IPS-20b (cell line): ENCODE measurements at regions not wholly inside any gene's neighbourhood (a gene's known extent, or its start where the extent isn't known, plus 50 kb on each side); places are given as distances from the start of the nearest gene placed in this dataset.

Source experiments
- H3K27ac ChIP-seq: one replicate; pipeline ENCODE4 v1.5.1; 2013; ENCODE audit warnings: low read length
- H3K27me3 ChIP-seq: 2 replicates; pipeline ENCODE4 v1.6.1; 2013; ENCODE audit warnings: mild to moderate bottlenecking, low read length, inconsistent platforms; ENCODE audit not compliant: insufficient read depth
- H3K36me3 ChIP-seq: 2 replicates; pipeline ENCODE4 v1.6.1; 2013; ENCODE audit warnings: low read depth, mild to moderate bottlenecking, inconsistent platforms, low read length, moderate library complexity; ENCODE audit not compliant: insufficient read depth
- H3K4me1 ChIP-seq: 2 replicates; pipeline ENCODE4 v1.6.1; 2013; ENCODE audit warnings: mild to moderate bottlenecking, control low read depth, inconsistent platforms, low read length, moderate library complexity; ENCODE audit not compliant: insufficient read depth
- H3K4me3 ChIP-seq: 2 replicates; pipeline ENCODE4 v1.5.1; 2013; ENCODE audit warnings: mild to moderate bottlenecking, low read length, inconsistent platforms
- H3K9ac ChIP-seq: 2 replicates; pipeline ENCODE4 v1.6.1; 2013; ENCODE audit warnings: low read depth, mild to moderate bottlenecking, inconsistent platforms, low read length, moderate library complexity
- H3K9me3 ChIP-seq: 2 replicates; pipeline ENCODE4 v1.6.1; 2013; ENCODE audit warnings: mild to moderate bottlenecking, low read depth, low read length, inconsistent platforms; ENCODE audit not compliant: insufficient read depth

- no peak overlapping the region for H3K27ac ChIP-seq
- H3K4me3 ChIP-seq, result no peak overlapping the region
- no peaks in the 10 kb centered on the region for H3K9me3 ChIP-seq
- no peak overlapping the region for H3K9ac ChIP-seq
- no peaks in the 10 kb centered on the region for H3K4me1 ChIP-seq
- H3K36me3 ChIP-seq, result no peaks in the 10 kb centered on the region
- H3K27me3 ChIP-seq, result no peaks in the 10 kb centered on the region
Observed at GRCh38 chr3:102664126-102664525, 229.3 kb downstream of the ZPLD1 start.

- H3K4me1 ChIP-seq, result no peaks in the 10 kb centered on the region
- H3K4me3 ChIP-seq, result no peak overlapping the region
- H3K9ac ChIP-seq, result no peak overlapping the region
- H3K36me3 ChIP-seq, result no peaks in the 10 kb centered on the region
- no peaks in the 10 kb centered on the region for H3K27me3 ChIP-seq
- H3K27ac ChIP-seq, result no peak overlapping the region
- no peaks in the 10 kb centered on the region for H3K9me3 ChIP-seq
Observed at GRCh38 chr3:102665183-102665582, 230.4 kb downstream of the ZPLD1 start.

GRCh38 chr3:102668247-102668646 is 233.4 kb downstream of the ZPLD1 start:
- H3K9me3 ChIP-seq, result no peaks in the 10 kb centered on the region
- H3K27me3 ChIP-seq, result no peaks in the 10 kb centered on the region
- no peak overlapping the region for H3K27ac ChIP-seq
- no peak overlapping the region for H3K4me3 ChIP-seq
- no peaks in the 10 kb centered on the region for H3K4me1 ChIP-seq
- H3K36me3 ChIP-seq, result no peaks in the 10 kb centered on the region
- no peak overlapping the region for H3K9ac ChIP-seq

GRCh38 chr3:102670986-102671385 is 236.2 kb downstream of the ZPLD1 start:
- Histone ChIP-seq H3K36me3 (no peaks in the 10 kb centered on the region), H3K9ac (no peak overlapping the region), H3K27me3 (no peaks in the 10 kb centered on the region), H3K27ac (no peak overlapping the region), H3K4me3 (no peak overlapping the region), H3K9me3 (no peaks in the 10 kb centered on the region), H3K4me1 (no peaks in the 10 kb centered on the region)

GRCh38 chr3:102672305-102672704 is 237.5 kb downstream of the ZPLD1 start:
- Histone ChIP-seq H3K9me3 (no peaks in the 10 kb centered on the region), H3K36me3 (no peaks in the 10 kb centered on the region), H3K4me1 (no peaks in the 10 kb centered on the region), H3K9ac (no peak overlapping the region), H3K27ac (no peak overlapping the region), H3K4me3 (no peak overlapping the region), H3K27me3 (no peaks in the 10 kb centered on the region)

- H3K27me3 ChIP-seq, result no peaks in the 10 kb centered on the region
- no peaks in the 10 kb centered on the region for H3K36me3 ChIP-seq
- no peak overlapping the region for H3K27ac ChIP-seq
- no peaks in the 10 kb centered on the region for H3K9me3 ChIP-seq
- H3K9ac ChIP-seq, result no peak overlapping the region; the same call in 1 of the 2 replicates
- peak overlapping the region; percentile 43; the same call in 1 of the 2 replicates for H3K4me3 ChIP-seq
- H3K4me1 ChIP-seq, result no peaks in the 10 kb centered on the region
Observed at GRCh38 chr3:102673271-102674115, 238.7 kb downstream of the ZPLD1 start.

- no peaks in the 10 kb centered on the region for H3K9me3 ChIP-seq
- H3K4me3 ChIP-seq, result no peak overlapping the region
- no peaks in the 10 kb centered on the region for H3K27me3 ChIP-seq
- H3K27ac ChIP-seq, result no peak overlapping the region
- H3K4me1 ChIP-seq, result no peaks in the 10 kb centered on the region; the same call in 1 of the 2 replicates
- H3K9ac ChIP-seq, result no peak overlapping the region
- no peaks in the 10 kb centered on the region for H3K36me3 ChIP-seq
Observed at GRCh38 chr3:102674284-102674683, 239.5 kb downstream of the ZPLD1 start.

GRCh38 chr3:102676424-102676823 is 241.6 kb downstream of the ZPLD1 start:
- Histone ChIP-seq H3K4me3 (no peak overlapping the region), H3K9ac (no peak overlapping the region), H3K27me3 (no peaks in the 10 kb centered on the region), H3K27ac (no peak overlapping the region), H3K36me3 (no peaks in the 10 kb centered on the region), H3K9me3 (no peaks in the 10 kb centered on the region), H3K4me1 (peaks cover 6% of the 10 kb centered on the region)

GRCh38 chr3:102682741-102683140 is 247.9 kb downstream of the ZPLD1 start:
- H3K9me3 ChIP-seq, result no peaks in the 10 kb centered on the region
- no peak overlapping the region for H3K27ac ChIP-seq
- no peak overlapping the region for H3K9ac ChIP-seq
- H3K4me3 ChIP-seq, result no peak overlapping the region
- H3K4me1 ChIP-seq, result peaks cover 20% of the 10 kb centered on the region
- no peaks in the 10 kb centered on the region for H3K27me3 ChIP-seq
- no peaks in the 10 kb centered on the region for H3K36me3 ChIP-seq

- no peaks in the 10 kb centered on the region for H3K9me3 ChIP-seq
- H3K9ac ChIP-seq, result no peak overlapping the region
- no peak overlapping the region for H3K27ac ChIP-seq
- H3K4me3 ChIP-seq, result no peak overlapping the region
- H3K27me3 ChIP-seq, result no peaks in the 10 kb centered on the region
- H3K4me1 ChIP-seq, result peaks cover 16% of the 10 kb centered on the region; the same call in 1 of the 2 replicates
- no peaks in the 10 kb centered on the region for H3K36me3 ChIP-seq
Observed at GRCh38 chr3:102686792-102687191, 252.0 kb downstream of the ZPLD1 start.

GRCh38 chr3:102687851-102688555 is 253.2 kb downstream of the ZPLD1 start:
- Histone ChIP-seq H3K27me3 (no peaks in the 10 kb centered on the region), H3K27ac (peak overlapping the region; percentile 28), H3K4me3 (peak overlapping the region; percentile 4; the same call in 1 of the 2 replicates), H3K9me3 (peaks cover 9% of the 10 kb centered on the region; the same call in 1 of the 2 replicates), H3K36me3 (no peaks in the 10 kb centered on the region), H3K9ac (no peak overlapping the region), H3K4me1 (peaks cover 16% of the 10 kb centered on the region; the same call in 1 of the 2 replicates)

- Histone ChIP-seq H3K9me3 (peaks cover 10% of the 10 kb centered on the region; the same call in 1 of the 2 replicates), H3K4me3 (no peak overlapping the region), H3K36me3 (no peaks in the 10 kb centered on the region), H3K4me1 (peaks cover 16% of the 10 kb centered on the region; the same call in 1 of the 2 replicates), H3K9ac (no peak overlapping the region), H3K27ac (no peak overlapping the region), H3K27me3 (no peaks in the 10 kb centered on the region)
Observed at GRCh38 chr3:102688556-102688930, 253.7 kb downstream of the ZPLD1 start.
